GM10266 (cell line): ENCODE measurements at regions not wholly inside any gene's neighbourhood (a gene's known extent, or its start where the extent isn't known, plus 50 kb on each side); places are given as distances from the start of the nearest gene placed in this dataset.

Source experiments
- DNase-seq: peaks from one replicate; pipeline ENCODE4 v3.0.0; 2012; ENCODE audit errors: extremely low spot score
- CTCF ChIP-seq: IDR thresholded peaks from 2 replicates; pipeline ENCODE4 v1.5.1; 2012; ENCODE audit warnings: mild to moderate bottlenecking, low read depth; ENCODE audit not compliant: control insufficient read depth, insufficient read depth; ENCODE audit errors: missing control alignments

- DNase-seq, result no peak
- no peak for TF ChIP-seq CTCF
These were observed 202.1 kb upstream of the ACVR2A start for GRCh38 chr2:147642765-147643164.

- no peak for DNase-seq
- TF ChIP-seq CTCF, result no peak
These were observed 203.2 kb upstream of the ACVR2A start for GRCh38 chr2:147641651-147642050.

GRCh38 chr2:147639891-147640290, 204.9 kb upstream of the ACVR2A start:
- TF ChIP-seq CTCF, result no peak
- peak; percentile 51 for DNase-seq

- no peak for DNase-seq
These were observed 205.4 kb upstream of the ACVR2A start for GRCh38 chr2:147639386-147639785.

GRCh38 chr2:147636886-147637285, 207.9 kb upstream of the ACVR2A start:
- no peak for DNase-seq
- TF ChIP-seq CTCF, result no peak

More at GRCh38 chr2:147639386-147639785, 205.4 kb upstream of the ACVR2A start:
- no peak for TF ChIP-seq CTCF

GRCh38 chr2:147636238-147636882, 208.5 kb upstream of the ACVR2A start:
- no peak for TF ChIP-seq CTCF
- no peak for DNase-seq

GRCh38 chr2:147634826-147635225, 210.0 kb upstream of the ACVR2A start:
- no peak for TF ChIP-seq CTCF
- DNase-seq, result no peak
